ENCODE measurements at regions not wholly inside any gene's neighbourhood (a gene's known extent, or its start where the extent isn't known, plus 50 kb on each side); places are given as distances from the start of the nearest gene placed in this dataset.
"Not testable (repeated sequence)": the region's sequence is repeated elsewhere in the genome, so short reads cannot be mapped to it uniquely, and the experiment has no call there.

GRCh38 chr7:57198801-57199200, 66.6 kb upstream of the ZNF479 start:
- no peak for TF ChIP-seq CTCF (IDR thresholded peaks at IDR 0.05; ENCODE audit: low read depth, low read length)
- no peak for DNase-seq (ENCODE audit: low read depth in 2 of 2)

DNA sequence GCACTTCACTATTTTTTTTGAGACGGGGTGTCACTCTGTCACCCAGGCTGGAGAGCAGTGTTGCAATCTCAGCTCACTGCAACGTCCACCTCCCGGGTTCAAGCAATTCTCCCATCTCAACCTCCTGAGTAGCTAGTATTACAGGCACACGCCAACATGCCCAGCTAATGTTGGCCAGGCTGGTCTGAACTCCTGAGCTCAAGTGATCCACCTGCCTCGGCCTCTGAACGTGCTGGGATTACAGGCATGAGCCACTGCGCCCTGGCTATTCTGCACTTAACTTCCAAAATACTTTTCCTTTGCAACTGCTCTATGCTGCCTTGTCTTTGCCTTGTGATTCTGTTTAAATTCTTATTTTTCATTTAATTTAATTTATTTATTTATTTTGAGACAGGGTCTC, 67.0 kb upstream of the ZNF479 start:
- no peak for DNase-seq (ENCODE audit: low read depth in 2 of 2)

More at GRCh38 chr7:57198801-57199200, 66.6 kb upstream of the ZNF479 start:
- no peak overlapping the region for H3K4me3 ChIP-seq (replicated peaks in 1 of 2; ENCODE audit: low read depth in 2 of 2, low read length in 2 of 2)

DNA sequence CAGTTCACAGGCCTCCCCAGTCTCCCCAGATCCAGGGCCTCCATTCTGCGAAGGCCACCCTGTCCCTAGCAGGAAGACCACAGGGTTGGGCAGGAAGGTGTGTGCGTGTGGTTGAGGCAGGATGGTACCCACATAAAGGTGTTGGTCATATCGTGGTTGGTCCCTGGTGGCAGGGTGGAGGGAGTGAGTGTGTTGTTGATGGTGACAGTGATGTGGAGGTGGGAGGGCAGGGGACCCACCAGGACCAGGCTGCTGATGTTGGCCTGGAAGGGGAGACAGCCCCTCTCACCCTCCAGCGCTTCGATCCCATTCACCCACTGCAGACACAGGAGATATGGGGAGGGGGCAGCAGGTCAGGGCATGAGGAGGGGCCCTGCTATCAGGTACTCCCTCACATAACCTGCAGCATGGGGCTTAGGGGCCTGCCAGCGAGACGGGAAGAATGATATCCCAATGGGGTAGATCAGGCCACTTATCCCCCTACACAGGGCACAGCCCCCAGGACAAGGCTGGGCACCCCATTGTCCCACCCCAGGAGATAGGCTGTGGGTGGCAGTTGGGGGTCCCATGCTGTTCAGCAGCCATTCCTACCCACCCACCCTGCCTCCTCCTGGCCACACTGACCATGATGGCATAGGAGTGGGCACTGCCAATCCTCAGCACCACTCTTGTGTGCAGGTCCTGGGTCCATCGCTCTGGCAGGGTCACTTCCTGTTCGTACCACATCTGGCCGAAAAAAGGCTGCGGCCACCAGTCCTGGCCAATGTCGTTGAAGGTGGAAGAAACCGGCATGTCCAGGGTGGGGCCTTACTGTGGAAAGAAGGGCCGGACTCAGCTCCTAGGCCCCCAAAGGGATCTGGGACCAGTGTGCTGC, 69.0 kb upstream of the ZNF479 start:
- H3K4me3 ChIP-seq (replicated peaks in 1 of 2; ENCODE audit: low read depth in 2 of 2, low read length in 2 of 2) = no peak overlapping the region
- no peak for TF ChIP-seq CTCF (IDR thresholded peaks at IDR 0.05; ENCODE audit: low read depth, low read length)

More for the DNA sequence above, 67.0 kb upstream of the ZNF479 start:
- no peak overlapping the region for H3K4me3 ChIP-seq (replicated peaks in 1 of 2; ENCODE audit: low read depth in 2 of 2, low read length in 2 of 2)
- no peak for TF ChIP-seq CTCF (IDR thresholded peaks at IDR 0.05; ENCODE audit: low read depth, low read length)

GRCh38 chr7:57201895-57202210, 69.6 kb upstream of the ZNF479 start:
- TF ChIP-seq CTCF (IDR thresholded peaks at IDR 0.05; ENCODE audit: low read depth, low read length) = no peak
- no peak overlapping the region for H3K4me3 ChIP-seq (replicated peaks in 1 of 2; ENCODE audit: low read depth in 2 of 2, low read length in 2 of 2)
- DNase-seq (ENCODE audit: low read depth in 2 of 2) = no peak

More for the DNA sequence above, 69.0 kb upstream of the ZNF479 start:
- no peak for DNase-seq (ENCODE audit: low read depth in 2 of 2)

GRCh38 chr7:57202274-57202673, 70.0 kb upstream of the ZNF479 start:
- H3K4me3 ChIP-seq (replicated peaks in 1 of 2; ENCODE audit: low read depth in 2 of 2, low read length in 2 of 2) = no peak overlapping the region
- no peak for TF ChIP-seq CTCF (IDR thresholded peaks at IDR 0.05; ENCODE audit: low read depth, low read length)
- DNase-seq (ENCODE audit: low read depth in 2 of 2) = no peak

- no peak overlapping the region for H3K4me3 ChIP-seq (replicated peaks in 1 of 2; ENCODE audit: low read depth in 2 of 2, low read length in 2 of 2)
- DNase-seq (ENCODE audit: low read depth in 2 of 2) = no peak
- TF ChIP-seq CTCF (IDR thresholded peaks at IDR 0.05; ENCODE audit: low read depth, low read length) = no peak
Observed at GRCh38 chr7:57203161-57203791, 71.0 kb upstream of the ZNF479 start.

DNA sequence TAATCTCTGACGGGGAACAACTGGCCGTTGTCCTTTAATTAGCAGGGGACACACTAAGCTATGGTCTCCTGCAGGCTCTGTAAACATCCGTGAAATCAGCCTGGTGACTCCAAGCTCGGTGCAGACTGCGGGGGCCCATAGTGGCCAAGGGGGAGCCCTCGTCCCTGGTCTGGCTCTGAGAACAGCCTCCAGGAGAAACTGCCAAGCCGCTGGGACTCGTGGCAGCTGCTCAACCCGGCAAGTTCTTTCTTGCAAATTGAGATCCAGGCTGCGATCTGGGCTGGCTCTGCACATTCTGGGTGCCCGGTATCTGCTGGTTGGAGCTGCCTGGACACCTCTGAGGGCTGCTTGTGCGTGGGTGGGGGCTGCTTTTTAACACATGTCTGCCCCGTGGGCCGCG, 71.6 kb upstream of the ZNF479 start:
- not testable (repeated sequence) for H3K4me3 ChIP-seq (replicated peaks in 1 of 2; ENCODE audit: low read depth in 2 of 2, low read length in 2 of 2); DNase-seq (ENCODE audit: low read depth in 2 of 2)

Data from cardiac fibroblast (primary cell).